ENCODE measurements at regions not wholly inside any gene's neighbourhood (a gene's known extent, or its start where the extent isn't known, plus 50 kb on each side); places are given as distances from the start of the nearest gene placed in this dataset.

GRCh38 chr15:30030345-30030744 lies 52.4 kb upstream of the GOLGA8J start:
- no peak for DNase-seq (ENCODE audit: low spot score)
- no peak for TF ChIP-seq CTCF (IDR thresholded peaks at IDR 0.05; ENCODE audit: extremely low read depth, missing control alignments)

- TF ChIP-seq CTCF (IDR thresholded peaks at IDR 0.05; ENCODE audit: extremely low read depth, missing control alignments): no peak
- no peak for DNase-seq (ENCODE audit: low spot score)
Observed at GRCh38 chr15:30023798-30024295, 58.9 kb upstream of the GOLGA8J start.

GRCh38 chr15:30010746-30011145 lies 72.0 kb upstream of the GOLGA8J start:
- no peak for TF ChIP-seq CTCF (IDR thresholded peaks at IDR 0.05; ENCODE audit: extremely low read depth, missing control alignments)
- no peak for DNase-seq (ENCODE audit: low spot score)

GRCh38 chr15:30008156-30008555 lies 74.6 kb upstream of the GOLGA8J start:
- DNase-seq (ENCODE audit: low spot score): no peak
- no peak for TF ChIP-seq CTCF (IDR thresholded peaks at IDR 0.05; ENCODE audit: extremely low read depth, missing control alignments)

- TF ChIP-seq CTCF (IDR thresholded peaks at IDR 0.05; ENCODE audit: extremely low read depth, missing control alignments): no peak
- DNase-seq (ENCODE audit: low spot score): no peak
Observed at GRCh38 chr15:30001602-30002001, 81.2 kb upstream of the GOLGA8J start.

- TF ChIP-seq CTCF (IDR thresholded peaks at IDR 0.05; ENCODE audit: extremely low read depth, missing control alignments): no peak
Observed at GRCh38 chr15:29998033-29998432, 84.7 kb upstream of the GOLGA8J start.

GRCh38 chr15:29997499-29997898 lies 85.3 kb upstream of the GOLGA8J start:
- DNase-seq (ENCODE audit: low spot score): no peak
- TF ChIP-seq CTCF (IDR thresholded peaks at IDR 0.05; ENCODE audit: extremely low read depth, missing control alignments): no peak

More at GRCh38 chr15:29998033-29998432, 84.7 kb upstream of the GOLGA8J start:
- DNase-seq (ENCODE audit: low spot score): no peak

All from GM20000 (cell line).